SK-N-MC (cell line): ENCODE measurements at regions not wholly inside any gene's neighbourhood (a gene's known extent, or its start where the extent isn't known, plus 50 kb on each side); places are given as distances from the start of the nearest gene placed in this dataset.

Source experiments
- EZH2 ChIP-seq: fragments of 200-600 bp; sonication (generic); IDR thresholded peaks from one replicate; pipeline ENCODE4 v1.6.1; 2017; ENCODE audit warnings: antibody characterized with exemption
- FOXP2 ChIP-seq: optimal IDR thresholded peaks from 2 replicates; pipeline ENCODE3; 2011; ENCODE audit warnings: mild to moderate bottlenecking, moderate library complexity; ENCODE audit not compliant: insufficient read depth; ENCODE audit errors: extremely low read length, control extremely low read depth
- POLR2AphosphoS5 ChIP-seq: IDR thresholded peaks from 2 replicates; pipeline ENCODE4 v1.6.1; 2012; ENCODE audit warnings: mild to moderate bottlenecking, low read depth, low read length, borderline replicate concordance

DNA sequence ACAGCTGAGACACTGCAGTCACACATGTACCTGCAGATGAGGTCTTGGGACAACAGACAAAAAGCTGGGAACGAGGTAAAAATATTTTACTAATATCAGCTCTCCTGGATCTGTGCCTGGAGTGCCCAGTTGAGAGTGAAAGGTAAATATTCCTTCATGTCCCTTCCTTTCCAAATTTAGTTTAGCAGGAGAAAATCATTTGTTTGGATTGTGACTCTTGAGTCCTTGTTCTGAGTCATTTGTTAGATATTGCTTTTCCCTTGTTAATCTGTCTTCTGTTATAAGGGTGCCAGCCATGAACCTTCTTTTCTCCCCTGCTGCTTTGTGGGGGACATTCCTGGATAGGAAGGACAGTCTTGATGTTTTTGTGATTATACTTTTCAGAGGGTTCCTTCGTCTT, 329.2 kb downstream of the DSC3 start:
- TF ChIP-seq EZH2 (no peak), POLR2AphosphoS5 (no peak), FOXP2 (no peak)
